ENCODE measurements at regions not wholly inside any gene's neighbourhood (a gene's known extent, or its start where the extent isn't known, plus 50 kb on each side); places are given as distances from the start of the nearest gene placed in this dataset.
"Not testable (repeated sequence)": the region's sequence is repeated elsewhere in the genome, so short reads cannot be mapped to it uniquely, and the experiment has no call there.

GRCh38 chr2:111263380-111264017, 142.8 kb downstream of the BCL2L11 start:
- H3K9me2 ChIP-seq (ENCODE audit: insufficient read depth, low read length); H3K27ac ChIP-seq (ENCODE audit: low read depth, low read length, poor library complexity, severe bottlenecking); H2AFZ ChIP-seq (ENCODE audit: low read length); DNase-seq (ENCODE audit: low spot score); H3K79me2 ChIP-seq (ENCODE audit: insufficient read depth, low read depth, low read length); H3K4me2 ChIP-seq (ENCODE audit: low read length); H3K9me3 ChIP-seq (ENCODE audit: low read length); H3K4me1 ChIP-seq (ENCODE audit: insufficient read depth, low read length, poor library complexity, severe bottlenecking); H4K20me1 ChIP-seq (ENCODE audit: insufficient read depth, low read length); intact Hi-C loops (cut with micrococcal nuclease; ENCODE audit: unreplicated experiment); H3K36me3 ChIP-seq (ENCODE audit: insufficient read depth, low read length); CTCF ChIA-PET (ENCODE audit: unreplicated experiment); H3K4me3 ChIP-seq (ENCODE audit: low read depth, low read length, poor library complexity, severe bottlenecking); POLR2A ChIA-PET; BruUV-seq (replicated peaks): not testable (repeated sequence)

- H3K9me3 ChIP-seq (ENCODE audit: low read length); H3K4me1 ChIP-seq (ENCODE audit: insufficient read depth, low read length, poor library complexity, severe bottlenecking); H3K36me3 ChIP-seq (ENCODE audit: insufficient read depth, low read length); H3K4me2 ChIP-seq (ENCODE audit: low read length); POLR2A ChIA-PET; H4K20me1 ChIP-seq (ENCODE audit: insufficient read depth, low read length); intact Hi-C loops (cut with micrococcal nuclease; ENCODE audit: unreplicated experiment); H3K9me2 ChIP-seq (ENCODE audit: insufficient read depth, low read length); DNase-seq (ENCODE audit: low spot score); H3K4me3 ChIP-seq (ENCODE audit: low read depth, low read length, poor library complexity, severe bottlenecking); CTCF ChIA-PET (ENCODE audit: unreplicated experiment); BruUV-seq (replicated peaks); H2AFZ ChIP-seq (ENCODE audit: low read length); H3K27ac ChIP-seq (ENCODE audit: low read depth, low read length, poor library complexity, severe bottlenecking); H3K79me2 ChIP-seq (ENCODE audit: insufficient read depth, low read depth, low read length): not testable (repeated sequence)
Observed at GRCh38 chr2:111264956-111265355, 144.2 kb downstream of the BCL2L11 start.

- POLR2A ChIA-PET; H3K9me2 ChIP-seq (ENCODE audit: insufficient read depth, low read length); H4K20me1 ChIP-seq (ENCODE audit: insufficient read depth, low read length); H3K4me3 ChIP-seq (ENCODE audit: low read depth, low read length, poor library complexity, severe bottlenecking); CTCF ChIA-PET (ENCODE audit: unreplicated experiment); H2AFZ ChIP-seq (ENCODE audit: low read length); H3K27ac ChIP-seq (ENCODE audit: low read depth, low read length, poor library complexity, severe bottlenecking); H3K4me1 ChIP-seq (ENCODE audit: insufficient read depth, low read length, poor library complexity, severe bottlenecking); intact Hi-C loops (cut with micrococcal nuclease; ENCODE audit: unreplicated experiment); H3K79me2 ChIP-seq (ENCODE audit: insufficient read depth, low read depth, low read length); BruUV-seq (replicated peaks); H3K36me3 ChIP-seq (ENCODE audit: insufficient read depth, low read length); H3K4me2 ChIP-seq (ENCODE audit: low read length); DNase-seq (ENCODE audit: low spot score); H3K9me3 ChIP-seq (ENCODE audit: low read length): not testable (repeated sequence)
Observed at GRCh38 chr2:111266556-111266955, 145.8 kb downstream of the BCL2L11 start.

GRCh38 chr2:111267038-111267437, 146.3 kb downstream of the BCL2L11 start:
- CTCF ChIA-PET (ENCODE audit: unreplicated experiment); H3K4me3 ChIP-seq (ENCODE audit: low read depth, low read length, poor library complexity, severe bottlenecking); POLR2A ChIA-PET; H2AFZ ChIP-seq (ENCODE audit: low read length); H3K4me2 ChIP-seq (ENCODE audit: low read length); BruUV-seq (replicated peaks); H3K27ac ChIP-seq (ENCODE audit: low read depth, low read length, poor library complexity, severe bottlenecking); H3K36me3 ChIP-seq (ENCODE audit: insufficient read depth, low read length); H3K79me2 ChIP-seq (ENCODE audit: insufficient read depth, low read depth, low read length); H4K20me1 ChIP-seq (ENCODE audit: insufficient read depth, low read length); H3K4me1 ChIP-seq (ENCODE audit: insufficient read depth, low read length, poor library complexity, severe bottlenecking); H3K9me2 ChIP-seq (ENCODE audit: insufficient read depth, low read length); DNase-seq (ENCODE audit: low spot score); intact Hi-C loops (cut with micrococcal nuclease; ENCODE audit: unreplicated experiment); H3K9me3 ChIP-seq (ENCODE audit: low read length): not testable (repeated sequence)

GRCh38 chr2:111269761-111270323, 149.1 kb downstream of the BCL2L11 start:
- H3K27ac ChIP-seq (ENCODE audit: low read depth, low read length, poor library complexity, severe bottlenecking); CTCF ChIA-PET (ENCODE audit: unreplicated experiment); H3K79me2 ChIP-seq (ENCODE audit: insufficient read depth, low read depth, low read length); DNase-seq (ENCODE audit: low spot score); BruUV-seq (replicated peaks); POLR2A ChIA-PET; H4K20me1 ChIP-seq (ENCODE audit: insufficient read depth, low read length); H3K9me3 ChIP-seq (ENCODE audit: low read length); H3K4me2 ChIP-seq (ENCODE audit: low read length); H2AFZ ChIP-seq (ENCODE audit: low read length); intact Hi-C loops (cut with micrococcal nuclease; ENCODE audit: unreplicated experiment); H3K36me3 ChIP-seq (ENCODE audit: insufficient read depth, low read length); H3K4me1 ChIP-seq (ENCODE audit: insufficient read depth, low read length, poor library complexity, severe bottlenecking); H3K9me2 ChIP-seq (ENCODE audit: insufficient read depth, low read length); H3K4me3 ChIP-seq (ENCODE audit: low read depth, low read length, poor library complexity, severe bottlenecking): not testable (repeated sequence)

GRCh38 chr2:111270569-111270968, 149.9 kb downstream of the BCL2L11 start:
- not testable (repeated sequence) for BruUV-seq (replicated peaks); H3K4me3 ChIP-seq (ENCODE audit: low read depth, low read length, poor library complexity, severe bottlenecking)

More at GRCh38 chr2:111270569-111270968, 149.9 kb downstream of the BCL2L11 start:
- H3K36me3 ChIP-seq (ENCODE audit: insufficient read depth, low read length); CTCF ChIA-PET (ENCODE audit: unreplicated experiment); DNase-seq (ENCODE audit: low spot score); H3K4me2 ChIP-seq (ENCODE audit: low read length); POLR2A ChIA-PET; H3K27ac ChIP-seq (ENCODE audit: low read depth, low read length, poor library complexity, severe bottlenecking); H2AFZ ChIP-seq (ENCODE audit: low read length); H4K20me1 ChIP-seq (ENCODE audit: insufficient read depth, low read length); H3K4me1 ChIP-seq (ENCODE audit: insufficient read depth, low read length, poor library complexity, severe bottlenecking); intact Hi-C loops (cut with micrococcal nuclease; ENCODE audit: unreplicated experiment); H3K79me2 ChIP-seq (ENCODE audit: insufficient read depth, low read depth, low read length); H3K9me2 ChIP-seq (ENCODE audit: insufficient read depth, low read length); H3K9me3 ChIP-seq (ENCODE audit: low read length): not testable (repeated sequence)
